COLO668 (cell line): ENCODE measurements at regions not wholly inside any gene's neighbourhood (a gene's known extent, or its start where the extent isn't known, plus 50 kb on each side); places are given as distances from the start of the nearest gene placed in this dataset.

Experiments
- DNase-seq: peaks from one replicate; lab custom pipeline; 2025; ENCODE audit not compliant: unreplicated experiment; lab: John Stamatoyannopoulos, UW

- DNase-seq = peak; percentile 72
Measured at GRCh38 chr7:96495751-96496216, 173.9 kb upstream of the SLC25A13 start.

GRCh38 chr7:96486681-96487080, 164.8 kb upstream of the SLC25A13 start:
- DNase-seq = no peak

- no peak for DNase-seq
Measured at GRCh38 chr7:96484845-96485244, 162.9 kb upstream of the SLC25A13 start.

GRCh38 chr7:96484091-96484490, 162.2 kb upstream of the SLC25A13 start:
- no peak for DNase-seq

- DNase-seq = no peak
Measured at GRCh38 chr7:96481796-96482195, 159.9 kb upstream of the SLC25A13 start.

- no peak for DNase-seq
Measured at GRCh38 chr7:96479015-96479645, 157.2 kb upstream of the SLC25A13 start.

GRCh38 chr7:96471606-96472005, 149.7 kb upstream of the SLC25A13 start:
- no peak for DNase-seq

- DNase-seq = no peak
Measured at GRCh38 chr7:96452146-96452545, 130.2 kb upstream of the SLC25A13 start.

GRCh38 chr7:96449094-96449493, 127.2 kb upstream of the SLC25A13 start:
- DNase-seq = no peak

- DNase-seq = no peak
Measured at GRCh38 chr7:96447109-96447645, 125.3 kb upstream of the SLC25A13 start.

GRCh38 chr7:96441436-96442084, 119.7 kb upstream of the SLC25A13 start:
- DNase-seq = no peak

GRCh38 chr7:96440328-96440727, 118.4 kb upstream of the SLC25A13 start:
- no peak for DNase-seq

GRCh38 chr7:96436880-96437279, 115.0 kb upstream of the SLC25A13 start:
- DNase-seq = no peak

- DNase-seq = no peak
Measured at GRCh38 chr7:96430356-96430755, 108.5 kb upstream of the SLC25A13 start.

GRCh38 chr7:96427143-96427542, 105.2 kb upstream of the SLC25A13 start:
- no peak for DNase-seq

- DNase-seq = no peak
Measured at GRCh38 chr7:96426685-96427084, 104.8 kb upstream of the SLC25A13 start.

GRCh38 chr7:96426027-96426426, 104.1 kb upstream of the SLC25A13 start:
- DNase-seq = no peak

GRCh38 chr7:96424411-96424810, 102.5 kb upstream of the SLC25A13 start:
- no peak for DNase-seq

- DNase-seq = no peak
Measured at GRCh38 chr7:96422388-96422787, 100.5 kb upstream of the SLC25A13 start.

- DNase-seq = no peak
Measured at GRCh38 chr7:96418581-96418980, 96.7 kb upstream of the SLC25A13 start.

GRCh38 chr7:96417784-96418183, 95.9 kb upstream of the SLC25A13 start:
- DNase-seq = no peak

- no peak for DNase-seq
Measured at GRCh38 chr7:96416599-96416998, 94.7 kb upstream of the SLC25A13 start.

- DNase-seq = no peak
Measured at GRCh38 chr7:96416116-96416515, 94.2 kb upstream of the SLC25A13 start.
